ENCODE measurements at regions not wholly inside any gene's neighbourhood (a gene's known extent, or its start where the extent isn't known, plus 50 kb on each side); places are given as distances from the start of the nearest gene placed in this dataset.

- no peak for DNase-seq (ENCODE audit: low spot score)
Measured at GRCh38 chr2:52572469-52572894, 1195.1 kb upstream of the CHAC2 start.

- no peak for DNase-seq (ENCODE audit: low spot score)
Measured at GRCh38 chr2:52571380-52572347, 1195.9 kb upstream of the CHAC2 start.

- DNase-seq (ENCODE audit: low spot score) = no peak
Measured at GRCh38 chr2:52570716-52571115, 1196.9 kb upstream of the CHAC2 start.

GRCh38 chr2:52563151-52563550, 1204.5 kb upstream of the CHAC2 start:
- DNase-seq (ENCODE audit: low spot score) = no peak

GRCh38 chr2:52558265-52558664, 1209.3 kb upstream of the CHAC2 start:
- DNase-seq (ENCODE audit: low spot score) = no peak

- DNase-seq (ENCODE audit: low spot score) = no peak
Measured at GRCh38 chr2:52542297-52542696, 1225.3 kb upstream of the CHAC2 start.

GRCh38 chr2:52539026-52539970, 1228.3 kb upstream of the CHAC2 start:
- DNase-seq (ENCODE audit: low spot score) = no peak

- no peak for DNase-seq (ENCODE audit: low spot score)
Measured at GRCh38 chr2:52537588-52537987, 1230.0 kb upstream of the CHAC2 start.

GRCh38 chr2:52536929-52537460, 1230.6 kb upstream of the CHAC2 start:
- DNase-seq (ENCODE audit: low spot score) = no peak

- DNase-seq (ENCODE audit: low spot score) = no peak
Measured at GRCh38 chr2:52532956-52533355, 1234.6 kb upstream of the CHAC2 start.

GRCh38 chr2:52526735-52527134, 1240.9 kb upstream of the CHAC2 start:
- DNase-seq (ENCODE audit: low spot score) = no peak

GRCh38 chr2:52520644-52521043, 1247.0 kb upstream of the CHAC2 start:
- no peak for DNase-seq (ENCODE audit: low spot score)

GRCh38 chr2:52518678-52519077, 1248.9 kb upstream of the CHAC2 start:
- no peak for DNase-seq (ENCODE audit: low spot score)

GRCh38 chr2:52512760-52513159, 1254.8 kb upstream of the CHAC2 start:
- DNase-seq (ENCODE audit: low spot score) = no peak

- no peak for DNase-seq (ENCODE audit: low spot score)
Measured at GRCh38 chr2:52510432-52510831, 1257.2 kb upstream of the CHAC2 start.

GRCh38 chr2:52502476-52502860, 1265.1 kb upstream of the CHAC2 start:
- DNase-seq (ENCODE audit: low spot score) = no peak

- no peak for DNase-seq (ENCODE audit: low spot score)
Measured at GRCh38 chr2:52501715-52502475, 1265.7 kb upstream of the CHAC2 start.

GRCh38 chr2:52500561-52500960, 1267.0 kb upstream of the CHAC2 start:
- no peak for DNase-seq (ENCODE audit: low spot score)

- DNase-seq (ENCODE audit: low spot score) = no peak
Measured at GRCh38 chr2:52498077-52498750, 1269.4 kb upstream of the CHAC2 start.

GRCh38 chr2:52495816-52496215, 1271.8 kb upstream of the CHAC2 start:
- DNase-seq (ENCODE audit: low spot score) = no peak

GRCh38 chr2:52477166-52477565, 1290.4 kb upstream of the CHAC2 start:
- DNase-seq (ENCODE audit: low spot score) = no peak

Measured in HT-29 (cell line).